ENCODE measurements at regions not wholly inside any gene's neighbourhood (a gene's known extent, or its start where the extent isn't known, plus 50 kb on each side); places are given as distances from the start of the nearest gene placed in this dataset.

GRCh38 chr10:107915215-107915610 lies 750.7 kb upstream of the SORCS1 start:
- Histone ChIP-seq H3K27ac (ENCODE audit: low read depth, low read length) (no peak overlapping the region), H3K27me3 (ENCODE audit: control insufficient read depth, insufficient read depth, low read length) (peaks cover 9% of the 10 kb centered on the region), H3K36me3 (ENCODE audit: control insufficient read depth, insufficient read depth, low read length) (no peaks in the 10 kb centered on the region), H3K4me3 (ENCODE audit: low read depth, low read length) (peak overlapping the region; percentile 56), H3K9me3 (ENCODE audit: control insufficient read depth, insufficient read depth, low read length) (peaks cover 1% of the 10 kb centered on the region), H3K4me1 (ENCODE audit: control insufficient read depth, insufficient read depth, low read length) (peaks cover 9% of the 10 kb centered on the region)
- DNase-seq (ENCODE audit: low read depth in 4 of 6, low spot score in 6 of 6) = peak in 1 of 6 donors; percentile 47
- 0% methylated on average over 5 of the region's 8 CpGs for WGBS (ENCODE audit: insufficient coverage)

GRCh38 chr10:107914450-107915214 lies 750.1 kb upstream of the SORCS1 start:
- H3K27ac ChIP-seq (ENCODE audit: low read depth, low read length) = peak overlapping the region; percentile 6
- H3K4me1 ChIP-seq (ENCODE audit: control insufficient read depth, insufficient read depth, low read length) = peaks cover 9% of the 10 kb centered on the region
- H3K36me3 ChIP-seq (ENCODE audit: control insufficient read depth, insufficient read depth, low read length) = no peaks in the 10 kb centered on the region
- peak overlapping the region; percentile 56 for H3K4me3 ChIP-seq (ENCODE audit: low read depth, low read length)
- peak in 2 of 6 donors; percentile 67 to 79 for DNase-seq (ENCODE audit: low read depth in 4 of 6, low spot score in 6 of 6)
- H3K27me3 ChIP-seq (ENCODE audit: control insufficient read depth, insufficient read depth, low read length) = peaks cover 9% of the 10 kb centered on the region
- under 1% methylated on average over 78 of the region's 78 CpGs for WGBS (ENCODE audit: insufficient coverage)
- no peaks in the 10 kb centered on the region for H3K9me3 ChIP-seq (ENCODE audit: control insufficient read depth, insufficient read depth, low read length)

GRCh38 chr10:107913317-107914294 lies 749.1 kb upstream of the SORCS1 start:
- Histone ChIP-seq H3K4me1 (ENCODE audit: control insufficient read depth, insufficient read depth, low read length) (peaks cover 9% of the 10 kb centered on the region), H3K9me3 (ENCODE audit: control insufficient read depth, insufficient read depth, low read length) (no peaks in the 10 kb centered on the region), H3K36me3 (ENCODE audit: control insufficient read depth, insufficient read depth, low read length) (no peaks in the 10 kb centered on the region), H3K27me3 (ENCODE audit: control insufficient read depth, insufficient read depth, low read length) (peaks cover 9% of the 10 kb centered on the region), H3K4me3 (ENCODE audit: low read depth, low read length) (peak overlapping the region; percentile 0), H3K27ac (ENCODE audit: low read depth, low read length) (no peak overlapping the region)
- DNase-seq (ENCODE audit: low read depth in 4 of 6, low spot score in 6 of 6) = peak in 2 of 6 donors; percentile 21 to 45
- WGBS (ENCODE audit: insufficient coverage) = no CpG with 5 or more reads among the region's 6 CpGs

GRCh38 chr10:107901076-107901475 lies 736.6 kb upstream of the SORCS1 start:
- H3K27me3 ChIP-seq (ENCODE audit: control insufficient read depth, insufficient read depth, low read length) = no peaks in the 10 kb centered on the region
- H3K9me3 ChIP-seq (ENCODE audit: control insufficient read depth, insufficient read depth, low read length) = no peaks in the 10 kb centered on the region
- no peaks in the 10 kb centered on the region for H3K36me3 ChIP-seq (ENCODE audit: control insufficient read depth, insufficient read depth, low read length)
- no peak overlapping the region for H3K4me3 ChIP-seq (ENCODE audit: low read depth, low read length)
- H3K4me1 ChIP-seq (ENCODE audit: control insufficient read depth, insufficient read depth, low read length) = no peaks in the 10 kb centered on the region
- no peak for DNase-seq (ENCODE audit: low read depth in 4 of 6, low spot score in 6 of 6)
- no peak overlapping the region for H3K27ac ChIP-seq (ENCODE audit: low read depth, low read length)
- WGBS (ENCODE audit: insufficient coverage) = 63% methylated on average over 1 of the region's 2 CpGs

- WGBS (ENCODE audit: insufficient coverage) = 60% methylated on average over 1 of the region's 5 CpGs
- Histone ChIP-seq H3K27ac (ENCODE audit: low read depth, low read length) (no peak overlapping the region), H3K9me3 (ENCODE audit: control insufficient read depth, insufficient read depth, low read length) (no peaks in the 10 kb centered on the region), H3K4me3 (ENCODE audit: low read depth, low read length) (no peak overlapping the region), H3K27me3 (ENCODE audit: control insufficient read depth, insufficient read depth, low read length) (no peaks in the 10 kb centered on the region), H3K4me1 (ENCODE audit: control insufficient read depth, insufficient read depth, low read length) (no peaks in the 10 kb centered on the region), H3K36me3 (ENCODE audit: control insufficient read depth, insufficient read depth, low read length) (no peaks in the 10 kb centered on the region)
- no peak for DNase-seq (ENCODE audit: low read depth in 4 of 6, low spot score in 6 of 6)
These were observed 735.6 kb upstream of the SORCS1 start for GRCh38 chr10:107900131-107900530.

GRCh38 chr10:107899502-107900062 lies 735.1 kb upstream of the SORCS1 start:
- no peaks in the 10 kb centered on the region for H3K4me1 ChIP-seq (ENCODE audit: control insufficient read depth, insufficient read depth, low read length)
- H3K27ac ChIP-seq (ENCODE audit: low read depth, low read length) = no peak overlapping the region
- 73% methylated on average over 2 of the region's 4 CpGs for WGBS (ENCODE audit: insufficient coverage)
- no peaks in the 10 kb centered on the region for H3K9me3 ChIP-seq (ENCODE audit: control insufficient read depth, insufficient read depth, low read length)
- no peaks in the 10 kb centered on the region for H3K36me3 ChIP-seq (ENCODE audit: control insufficient read depth, insufficient read depth, low read length)
- DNase-seq (ENCODE audit: low read depth in 4 of 6, low spot score in 6 of 6) = no peak
- H3K27me3 ChIP-seq (ENCODE audit: control insufficient read depth, insufficient read depth, low read length) = no peaks in the 10 kb centered on the region
- H3K4me3 ChIP-seq (ENCODE audit: low read depth, low read length) = no peak overlapping the region

- Histone ChIP-seq H3K27me3 (ENCODE audit: control insufficient read depth, insufficient read depth, low read length) (no peaks in the 10 kb centered on the region), H3K4me3 (ENCODE audit: low read depth, low read length) (no peak overlapping the region), H3K4me1 (ENCODE audit: control insufficient read depth, insufficient read depth, low read length) (no peaks in the 10 kb centered on the region), H3K9me3 (ENCODE audit: control insufficient read depth, insufficient read depth, low read length) (no peaks in the 10 kb centered on the region), H3K36me3 (ENCODE audit: control insufficient read depth, insufficient read depth, low read length) (no peaks in the 10 kb centered on the region), H3K27ac (ENCODE audit: low read depth, low read length) (no peak overlapping the region)
- DNase-seq (ENCODE audit: low read depth in 4 of 6, low spot score in 6 of 6) = no peak
- WGBS (ENCODE audit: insufficient coverage) = 81% methylated on average over 4 of the region's 4 CpGs
These were observed 734.6 kb upstream of the SORCS1 start for GRCh38 chr10:107899075-107899474.

GRCh38 chr10:107898392-107898791 lies 733.9 kb upstream of the SORCS1 start:
- WGBS (ENCODE audit: insufficient coverage) = no CpG with 5 or more reads among the region's 4 CpGs
- Histone ChIP-seq H3K4me1 (ENCODE audit: control insufficient read depth, insufficient read depth, low read length) (no peaks in the 10 kb centered on the region), H3K27ac (ENCODE audit: low read depth, low read length) (no peak overlapping the region), H3K4me3 (ENCODE audit: low read depth, low read length) (no peak overlapping the region), H3K9me3 (ENCODE audit: control insufficient read depth, insufficient read depth, low read length) (no peaks in the 10 kb centered on the region), H3K27me3 (ENCODE audit: control insufficient read depth, insufficient read depth, low read length) (no peaks in the 10 kb centered on the region), H3K36me3 (ENCODE audit: control insufficient read depth, insufficient read depth, low read length) (no peaks in the 10 kb centered on the region)
- no peak for DNase-seq (ENCODE audit: low read depth in 4 of 6, low spot score in 6 of 6)

GRCh38 chr10:107894516-107894915 lies 730.0 kb upstream of the SORCS1 start:
- no peak overlapping the region for H3K27ac ChIP-seq (ENCODE audit: low read depth, low read length)
- H3K27me3 ChIP-seq (ENCODE audit: control insufficient read depth, insufficient read depth, low read length) = no peaks in the 10 kb centered on the region
- H3K36me3 ChIP-seq (ENCODE audit: control insufficient read depth, insufficient read depth, low read length) = no peaks in the 10 kb centered on the region
- H3K4me3 ChIP-seq (ENCODE audit: low read depth, low read length) = no peak overlapping the region
- H3K9me3 ChIP-seq (ENCODE audit: control insufficient read depth, insufficient read depth, low read length) = no peaks in the 10 kb centered on the region
- DNase-seq (ENCODE audit: low read depth in 4 of 6, low spot score in 6 of 6) = no peak
- H3K4me1 ChIP-seq (ENCODE audit: control insufficient read depth, insufficient read depth, low read length) = no peaks in the 10 kb centered on the region
- 60% methylated on average over 1 of the region's 4 CpGs for WGBS (ENCODE audit: insufficient coverage)
